ENCODE measurements at regions not wholly inside any gene's neighbourhood (a gene's known extent, or its start where the extent isn't known, plus 50 kb on each side); places are given as distances from the start of the nearest gene placed in this dataset.

GRCh38 chr2:140178234-140178633, 1398.0 kb upstream of the NXPH2 start:
- Histone ChIP-seq H2BK15ac (ENCODE audit: low read depth, low read length) (no peak overlapping the region), H3K9me3 (ENCODE audit: control insufficient read depth, low read depth, low read length) (no peaks in the 10 kb centered on the region), H3K79me2 (ENCODE audit: insufficient read depth, low read length) (no peaks in the 10 kb centered on the region), H3K27ac (ENCODE audit: insufficient read length, low read depth, low read length) (no peak overlapping the region), H2BK120ac (ENCODE audit: low read depth, low read length, poor library complexity, severe bottlenecking) (no peak overlapping the region), H4K20me1 (ENCODE audit: control insufficient read depth, insufficient read depth, insufficient read length) (no peaks in the 10 kb centered on the region), H3K14ac (ENCODE audit: insufficient read depth, low read length) (no peak overlapping the region), H3K23ac (ENCODE audit: insufficient read length, low read depth, low read length) (no peak overlapping the region), H3K4ac (ENCODE audit: low read depth, low read length) (no peak overlapping the region), H3K4me1 (ENCODE audit: insufficient read depth, low read length) (no peaks in the 10 kb centered on the region), H3K56ac (ENCODE audit: insufficient read length, low read depth, low read length) (no peak overlapping the region), H3K9ac (ENCODE audit: extremely low read depth, insufficient read length, low read length) (no peak overlapping the region), H3K4me2 (ENCODE audit: insufficient read depth, insufficient read length, low read length) (no peak overlapping the region), H3K79me1 (ENCODE audit: insufficient read depth, low read depth, low read length, poor library complexity, severe bottlenecking) (no peaks in the 10 kb centered on the region), H3K18ac (ENCODE audit: insufficient read length, low read depth, low read length) (no peak overlapping the region), H4K8ac (replicated peaks; ENCODE audit: insufficient read length, low read depth, low read length) (no peak overlapping the region), H4K5ac (ENCODE audit: insufficient read length, low read depth, low read length) (no peak overlapping the region), H3K23me2 (ENCODE audit: insufficient read length, low read depth, low read length, poor library complexity, severe bottlenecking) (no peaks in the 10 kb centered on the region), H2BK20ac (ENCODE audit: low read depth, low read length, poor library complexity, severe bottlenecking) (no peak overlapping the region), H2AK5ac (ENCODE audit: insufficient read length, low read length) (no peak overlapping the region), H3K27me3 (ENCODE audit: insufficient read depth, low read length) (no peaks in the 10 kb centered on the region), H2AFZ (ENCODE audit: low read length) (no peak overlapping the region), H2BK5ac (ENCODE audit: insufficient read length, low read length) (no peak overlapping the region), H4K91ac (ENCODE audit: insufficient read length, low read depth, low read length) (no peak overlapping the region), H3T11ph (ENCODE audit: low read length) (no peak overlapping the region), H2BK12ac (ENCODE audit: insufficient read length, low read depth, low read length) (no peak overlapping the region)
- Mint-ChIP-seq H3K27me3 (ENCODE audit: low read depth) (no peaks in the 10 kb centered on the region), H3K27ac (no peak overlapping the region), H3K9me3 (no peaks in the 10 kb centered on the region), H3K4me1 (no peaks in the 10 kb centered on the region), H3K36me3 (ENCODE audit: insufficient read depth in 1 of 3, low read depth in 3 of 3) (no peaks in the 10 kb centered on the region), H3K4me3 (no peak overlapping the region)
- no peak for DNase-seq
- WGBS (ENCODE audit: extremely low coverage, insufficient read length, low lambda C conversion rate), result no CpG with 5 or more reads among the region's 3 CpGs
- no peak for TF ChIP-seq CTCF (conservative IDR thresholded peaks at IDR 0.05)
